ENCODE measurements at regions not wholly inside any gene's neighbourhood (a gene's known extent, or its start where the extent isn't known, plus 50 kb on each side); places are given as distances from the start of the nearest gene placed in this dataset.
A peak's percentile ranks its signal among the peaks of the same experiment; 100 is the strongest.

- Histone ChIP-seq H3K4me3 (ENCODE audit: low read depth, low read length) (no peak overlapping the region), H3K27ac (no peak overlapping the region), H3K4me2 (ENCODE audit: low read length) (no peak overlapping the region)
These were observed 108.1 kb downstream of the GNAT3 start for GRCh38 chr7:80403686-80404241.

GRCh38 chr7:80401708-80402107 is 110.2 kb downstream of the GNAT3 start:
- Histone ChIP-seq H3K4me3 (ENCODE audit: low read depth, low read length) (no peak overlapping the region), H3K27ac (no peak overlapping the region), H3K4me1 (no peaks in the 10 kb centered on the region), H3K9ac (no peak overlapping the region), H3K36me3 (ENCODE audit: control insufficient read depth, insufficient read depth, low read length) (no peaks in the 10 kb centered on the region), H3K4me2 (ENCODE audit: low read length) (no peak overlapping the region), H3K27me3 (ENCODE audit: control insufficient read depth, insufficient read depth, low read length) (no peaks in the 10 kb centered on the region), H3K9me3 (ENCODE audit: control insufficient read depth, low read length) (no peaks in the 10 kb centered on the region), H2AFZ (no peak overlapping the region), H3K79me2 (no peaks in the 10 kb centered on the region)
- no peak for TF ChIP-seq CTCF (IDR thresholded peaks at IDR 0.05)

More at GRCh38 chr7:80403686-80404241, 108.1 kb downstream of the GNAT3 start:
- H2AFZ ChIP-seq, result no peak overlapping the region
- H3K27me3 ChIP-seq (ENCODE audit: control insufficient read depth, insufficient read depth, low read length), result no peaks in the 10 kb centered on the region
- H3K4me1 ChIP-seq, result no peaks in the 10 kb centered on the region
- no peaks in the 10 kb centered on the region for H3K36me3 ChIP-seq (ENCODE audit: control insufficient read depth, insufficient read depth, low read length)
- no peak overlapping the region for H3K9ac ChIP-seq
- H3K9me3 ChIP-seq (ENCODE audit: control insufficient read depth, low read length), result no peaks in the 10 kb centered on the region
- no peak for TF ChIP-seq CTCF (IDR thresholded peaks at IDR 0.05)
- no peaks in the 10 kb centered on the region for H3K79me2 ChIP-seq

- Histone ChIP-seq H3K9ac (no peak overlapping the region), H3K4me3 (ENCODE audit: low read depth, low read length) (no peak overlapping the region), H2AFZ (no peak overlapping the region), H3K9me3 (ENCODE audit: control insufficient read depth, low read length) (no peaks in the 10 kb centered on the region), H3K4me1 (no peaks in the 10 kb centered on the region), H3K27me3 (ENCODE audit: control insufficient read depth, insufficient read depth, low read length) (no peaks in the 10 kb centered on the region), H3K36me3 (ENCODE audit: control insufficient read depth, insufficient read depth, low read length) (no peaks in the 10 kb centered on the region), H3K79me2 (no peaks in the 10 kb centered on the region), H3K27ac (no peak overlapping the region), H3K4me2 (ENCODE audit: low read length) (no peak overlapping the region)
- TF ChIP-seq CTCF (IDR thresholded peaks at IDR 0.05), result no peak
These were observed 118.1 kb downstream of the GNAT3 start for GRCh38 chr7:80393786-80394185.

- TF ChIP-seq CTCF (IDR thresholded peaks at IDR 0.05), result peak; percentile 35
- no peak overlapping the region for H3K27ac ChIP-seq
- H3K27me3 ChIP-seq (ENCODE audit: control insufficient read depth, insufficient read depth, low read length), result no peaks in the 10 kb centered on the region
These were observed 119.4 kb downstream of the GNAT3 start for GRCh38 chr7:80392229-80393169.

More at GRCh38 chr7:80392229-80393169, 119.4 kb downstream of the GNAT3 start:
- Histone ChIP-seq H3K9ac (no peak overlapping the region), H3K9me3 (ENCODE audit: control insufficient read depth, low read length) (no peaks in the 10 kb centered on the region), H3K79me2 (no peaks in the 10 kb centered on the region), H3K36me3 (ENCODE audit: control insufficient read depth, insufficient read depth, low read length) (no peaks in the 10 kb centered on the region), H3K4me1 (no peaks in the 10 kb centered on the region), H3K4me2 (ENCODE audit: low read length) (no peak overlapping the region), H3K4me3 (ENCODE audit: low read depth, low read length) (no peak overlapping the region), H2AFZ (no peak overlapping the region)
